Endothelial cell of hepatic sinusoid (primary cell): ENCODE measurements at regions not wholly inside any gene's neighbourhood (a gene's known extent, or its start where the extent isn't known, plus 50 kb on each side); places are given as distances from the start of the nearest gene placed in this dataset.
"Not testable (repeated sequence)": the region's sequence is repeated elsewhere in the genome, so short reads cannot be mapped to it uniquely, and the experiment has no call there.

Experiments used
- in situ Hi-C: cut with HindIII; loops from 2 replicates; pipeline ENCODE4 v1.10.0; 2017; ENCODE audit warnings: low sequenced_read_pairs

DNA sequence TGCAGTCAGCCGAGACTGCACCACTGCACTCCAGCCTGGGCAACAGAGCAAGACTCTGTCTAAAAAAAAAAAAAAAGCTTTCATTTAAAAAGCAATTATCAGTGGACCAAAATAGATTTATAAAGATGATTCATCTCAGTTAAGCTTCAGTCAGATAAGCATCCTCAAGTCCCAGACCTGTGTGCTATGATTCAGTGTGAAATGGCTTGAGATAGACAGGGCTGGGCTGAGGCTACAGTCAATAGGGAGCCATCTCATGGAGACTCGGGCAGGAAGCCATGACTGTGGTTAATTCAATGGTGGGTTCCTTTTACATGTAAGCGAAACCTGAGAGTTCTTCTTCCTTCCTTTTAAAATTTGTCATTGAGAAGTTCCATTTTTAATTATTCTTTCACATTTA is 276.0 kb downstream of the TFAP2A start:
- in situ Hi-C loops: no loop called here

DNA sequence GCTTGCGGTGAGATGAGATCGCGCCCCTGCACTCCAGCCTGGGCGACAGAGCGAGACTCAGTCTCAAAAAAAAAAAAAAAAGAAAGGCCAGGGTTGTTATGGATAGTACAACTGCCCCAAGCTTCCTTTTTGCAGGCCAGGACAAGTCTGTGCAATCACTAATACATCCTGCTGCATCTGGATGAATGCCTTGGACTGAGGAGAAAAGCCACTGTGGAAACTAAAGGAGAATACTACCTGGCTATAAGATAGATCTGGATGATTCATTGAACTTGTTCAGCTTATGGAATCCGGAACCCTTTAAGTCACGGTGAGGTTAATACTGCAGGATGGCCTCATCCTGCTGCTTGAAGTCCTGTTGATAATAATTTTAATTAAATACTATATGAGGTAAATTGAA is 278.2 kb downstream of the TFAP2A start:
- in situ Hi-C loops: no loop called here

DNA sequence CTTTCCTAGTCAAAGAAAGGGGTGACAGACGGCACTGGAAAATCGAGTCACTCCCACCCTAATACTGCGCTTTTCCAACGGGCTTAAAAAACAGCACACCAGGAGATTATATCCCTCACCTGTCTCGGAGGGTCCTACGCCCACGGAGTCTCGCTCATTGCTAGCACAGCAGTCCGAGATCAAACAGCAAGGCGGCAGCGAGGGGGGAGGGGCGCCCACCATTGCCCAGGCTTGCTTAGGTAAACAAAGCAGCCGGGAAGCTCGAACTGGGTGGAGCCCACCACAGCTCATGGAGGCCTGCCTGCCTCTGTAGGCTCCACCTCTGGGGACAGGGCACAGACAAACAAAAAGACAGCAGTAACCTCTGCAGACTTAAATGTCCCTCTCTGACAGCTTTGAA is 280.7 kb downstream of the TFAP2A start:
- in situ Hi-C loops: not testable (repeated sequence)

DNA sequence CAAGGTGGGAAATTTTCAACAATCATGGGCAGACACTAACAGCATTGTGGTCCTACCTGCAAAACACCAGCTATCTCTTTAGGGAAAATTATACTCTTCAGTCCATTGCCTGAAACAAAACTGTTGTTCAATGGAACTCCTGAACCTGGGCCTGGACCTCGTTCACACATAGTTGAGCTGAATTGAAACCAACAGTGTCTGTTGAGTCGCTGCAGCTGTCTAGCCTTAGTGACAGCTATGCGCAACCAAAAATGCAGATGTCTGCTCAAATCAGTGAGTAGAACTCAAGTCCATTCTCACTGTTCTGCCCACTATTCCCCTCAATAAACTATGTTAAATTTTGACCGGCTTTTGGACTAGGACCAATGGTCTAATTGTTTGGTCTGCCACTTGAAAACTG is 286.2 kb downstream of the TFAP2A start:
- in situ Hi-C loops: no loop called here

DNA sequence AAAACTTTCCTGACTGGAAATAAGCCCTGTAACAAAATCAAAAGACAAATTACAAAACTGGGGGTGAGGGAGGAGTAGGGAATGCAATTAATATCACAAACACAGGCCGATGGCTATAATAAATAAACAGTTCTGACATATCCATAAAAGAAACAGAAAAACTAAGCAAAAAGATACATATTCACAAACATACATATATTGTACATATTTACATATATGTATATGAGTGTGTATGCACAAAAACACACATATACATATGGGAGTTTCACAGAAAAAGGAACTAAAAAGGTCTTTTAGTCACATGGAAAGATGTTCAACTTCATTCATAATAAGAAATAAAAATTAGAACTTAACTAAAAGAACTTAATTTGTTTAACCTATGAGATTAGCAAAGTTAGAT is 292.7 kb downstream of the TFAP2A start:
- in situ Hi-C loops: loop anchor here (5.0 kb wide), 1 partner anchor 85 kb away; no protein-coding TSS in a partner anchor

DNA sequence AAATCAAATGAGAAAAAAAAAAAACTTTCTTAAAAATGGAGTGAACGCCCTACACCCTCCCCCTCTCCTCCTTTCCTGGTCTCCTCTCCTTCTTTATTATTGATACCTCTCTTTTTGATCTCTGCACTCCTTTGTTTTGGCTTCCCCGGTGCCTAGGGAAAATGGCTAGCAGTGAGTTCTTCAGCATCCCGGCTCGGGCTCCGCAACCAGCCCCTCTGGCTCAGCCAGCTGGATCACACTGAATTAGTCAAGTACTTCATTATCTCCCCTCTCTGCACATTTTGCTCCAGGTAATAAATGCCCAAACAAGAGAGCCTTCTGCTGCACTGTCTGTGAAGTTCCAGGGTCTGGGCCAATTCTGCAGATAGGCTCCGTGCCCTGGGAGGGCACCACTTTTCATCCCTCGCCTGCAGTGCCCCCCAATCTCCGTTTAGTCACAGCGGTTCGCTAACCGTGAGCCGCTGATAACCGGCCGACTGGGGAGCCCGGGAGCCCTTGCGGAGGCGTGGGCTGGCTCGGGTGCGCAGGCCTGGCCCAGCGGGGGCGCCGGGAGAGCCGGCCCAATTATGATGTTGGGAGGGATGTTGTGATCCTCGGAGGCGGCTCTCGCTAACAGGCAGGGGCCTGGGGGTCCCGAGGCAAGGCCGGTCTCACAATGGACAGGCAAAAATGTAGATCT is 301.9 kb downstream of the TFAP2A start:
- in situ Hi-C loops: loop anchor here (5.0 kb wide), 2 partner anchors 36 to 96 kb away; no protein-coding TSS in a partner anchor

DNA sequence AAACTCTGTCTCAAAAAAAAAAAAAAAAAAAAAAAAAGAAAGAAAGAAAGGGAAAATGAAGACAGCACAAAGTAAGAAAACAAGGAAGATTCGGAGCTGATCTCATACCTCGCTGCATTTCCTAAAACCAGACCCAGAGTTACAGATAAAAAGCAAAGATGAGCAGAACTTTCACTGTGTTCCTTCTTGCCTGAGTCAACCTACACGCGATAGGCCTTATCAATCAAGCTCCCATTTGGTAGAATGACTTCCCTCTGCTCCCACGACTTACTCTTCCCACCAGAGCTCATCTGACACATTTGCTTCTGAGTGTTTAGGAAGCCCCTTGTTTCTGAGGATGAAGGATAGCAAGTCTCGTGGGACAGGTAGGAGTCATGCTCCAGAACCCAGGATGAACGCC is 302.9 kb downstream of the TFAP2A start:
- in situ Hi-C loops: loop anchor here (5.0 kb wide), 2 partner anchors 35 to 95 kb away; no protein-coding TSS in a partner anchor

DNA sequence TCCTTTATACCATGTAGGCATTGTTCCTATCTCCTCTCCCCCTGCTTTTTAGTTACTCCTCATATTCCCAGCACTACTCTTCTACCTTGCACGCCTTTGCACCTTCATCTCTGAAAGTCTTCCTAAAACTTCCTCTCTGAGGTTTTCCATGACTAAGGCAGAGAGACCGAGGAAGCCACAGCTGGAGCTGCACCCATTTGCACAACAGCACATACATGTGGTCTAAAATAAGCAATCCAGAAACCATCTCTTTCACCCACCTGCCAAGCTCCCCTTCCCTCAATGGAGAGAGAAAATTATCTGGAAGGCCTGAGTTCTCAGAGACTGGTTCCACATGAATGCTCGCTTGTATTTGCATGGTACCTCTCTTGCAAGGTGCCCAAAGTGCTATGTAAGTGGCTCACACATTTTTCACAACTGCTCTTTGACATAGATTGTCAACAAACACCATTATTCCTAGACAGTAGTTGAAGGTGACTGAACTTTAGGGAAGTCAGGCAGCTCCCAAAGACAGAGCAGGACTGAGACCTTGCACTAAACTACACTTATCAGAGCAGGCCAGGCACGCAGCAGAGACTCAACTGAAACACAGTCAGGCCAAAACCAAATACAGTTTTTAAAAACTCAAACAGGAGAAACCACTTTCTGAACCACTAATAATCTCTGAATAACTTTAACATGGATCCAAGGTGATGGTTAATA is 313.2 kb downstream of the TFAP2A start:
- in situ Hi-C loops: no loop called here

DNA sequence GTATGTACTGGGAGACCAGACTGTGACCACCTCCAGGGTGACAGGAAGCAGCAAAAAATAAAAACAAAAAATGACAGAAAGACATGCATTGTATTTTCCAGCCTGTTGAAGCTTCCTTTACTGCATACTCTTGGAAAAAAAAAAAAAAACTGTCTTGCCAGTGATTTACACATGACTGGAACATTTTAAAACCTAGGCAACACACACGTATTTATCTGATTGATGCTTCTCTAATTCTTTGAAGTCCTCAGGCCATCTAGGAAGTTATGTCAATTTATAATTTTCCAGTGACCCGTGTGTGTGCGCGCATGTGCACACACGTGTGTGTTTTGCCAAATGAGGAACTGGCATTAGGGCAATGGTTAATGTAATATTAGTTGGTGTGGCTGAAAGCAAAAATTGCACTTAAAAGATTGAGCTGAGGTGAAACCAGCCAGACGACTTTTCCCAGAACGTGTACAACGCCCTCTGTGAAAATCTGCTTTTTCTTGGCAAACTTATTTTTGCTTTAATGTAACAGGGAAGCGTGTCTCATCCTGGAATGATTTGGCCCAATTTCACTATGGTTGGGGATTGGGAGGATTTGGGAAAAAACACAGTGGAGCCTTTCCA is 315.2 kb downstream of the TFAP2A start:
- in situ Hi-C loops: no loop called here

DNA sequence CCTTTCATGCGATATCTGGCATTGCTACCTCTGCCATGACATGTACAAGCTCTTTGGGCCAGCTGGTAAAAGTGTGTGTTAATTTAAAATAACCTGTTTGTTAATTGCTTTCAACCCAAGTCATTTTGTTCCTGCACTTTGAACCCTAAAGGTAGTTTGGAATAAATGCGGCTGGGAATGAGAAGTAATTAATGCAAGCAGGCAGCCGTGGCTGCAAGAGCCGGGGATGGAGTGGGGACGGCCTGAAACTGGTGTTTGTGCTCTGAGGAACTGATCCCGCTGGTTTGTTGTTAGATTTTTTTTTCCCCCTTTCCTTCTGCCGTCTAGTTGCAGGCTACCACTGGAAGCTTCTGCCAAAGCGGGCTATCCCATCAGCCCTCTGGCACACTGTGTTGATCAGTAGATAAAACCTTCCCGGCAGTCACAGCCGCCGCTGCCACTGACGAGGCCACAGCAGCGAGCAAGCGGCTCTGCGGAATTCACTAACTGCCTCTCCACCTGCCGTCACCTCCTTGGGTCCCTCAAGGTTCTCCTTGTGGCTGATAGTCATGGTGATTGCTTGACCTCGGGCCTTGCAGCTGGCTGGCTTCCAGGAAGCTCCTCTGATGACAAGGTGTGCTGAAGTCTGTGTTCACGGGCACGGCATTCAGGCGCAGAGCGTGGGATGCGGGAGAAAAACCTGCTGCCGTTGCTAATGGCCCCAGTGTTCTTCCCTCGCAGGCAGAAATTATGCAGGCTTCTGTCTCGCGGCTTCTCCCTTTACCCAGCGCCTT is 315.9 kb downstream of the TFAP2A start:
- in situ Hi-C loops: no loop called here

DNA sequence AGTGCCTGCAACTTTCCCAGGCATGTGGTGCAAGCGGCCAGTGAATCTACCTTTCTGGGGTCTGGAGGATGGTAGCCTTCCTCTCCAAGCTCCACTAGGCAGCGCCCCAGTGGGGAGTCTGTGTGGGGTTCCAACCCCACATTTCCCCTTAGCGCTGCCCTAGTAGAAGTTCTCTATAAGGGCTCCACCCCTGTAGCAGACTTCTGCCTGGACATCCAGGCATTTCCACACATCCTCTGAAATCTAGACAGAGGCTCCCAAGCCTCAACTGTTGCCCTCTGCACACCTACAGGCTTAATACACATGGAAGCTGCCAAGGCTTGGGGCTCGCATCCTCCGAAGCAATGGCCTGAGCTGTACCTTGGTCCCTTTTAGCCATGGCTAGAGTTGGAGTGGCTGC is 321.6 kb downstream of the TFAP2A start:
- in situ Hi-C loops: no loop called here

DNA sequence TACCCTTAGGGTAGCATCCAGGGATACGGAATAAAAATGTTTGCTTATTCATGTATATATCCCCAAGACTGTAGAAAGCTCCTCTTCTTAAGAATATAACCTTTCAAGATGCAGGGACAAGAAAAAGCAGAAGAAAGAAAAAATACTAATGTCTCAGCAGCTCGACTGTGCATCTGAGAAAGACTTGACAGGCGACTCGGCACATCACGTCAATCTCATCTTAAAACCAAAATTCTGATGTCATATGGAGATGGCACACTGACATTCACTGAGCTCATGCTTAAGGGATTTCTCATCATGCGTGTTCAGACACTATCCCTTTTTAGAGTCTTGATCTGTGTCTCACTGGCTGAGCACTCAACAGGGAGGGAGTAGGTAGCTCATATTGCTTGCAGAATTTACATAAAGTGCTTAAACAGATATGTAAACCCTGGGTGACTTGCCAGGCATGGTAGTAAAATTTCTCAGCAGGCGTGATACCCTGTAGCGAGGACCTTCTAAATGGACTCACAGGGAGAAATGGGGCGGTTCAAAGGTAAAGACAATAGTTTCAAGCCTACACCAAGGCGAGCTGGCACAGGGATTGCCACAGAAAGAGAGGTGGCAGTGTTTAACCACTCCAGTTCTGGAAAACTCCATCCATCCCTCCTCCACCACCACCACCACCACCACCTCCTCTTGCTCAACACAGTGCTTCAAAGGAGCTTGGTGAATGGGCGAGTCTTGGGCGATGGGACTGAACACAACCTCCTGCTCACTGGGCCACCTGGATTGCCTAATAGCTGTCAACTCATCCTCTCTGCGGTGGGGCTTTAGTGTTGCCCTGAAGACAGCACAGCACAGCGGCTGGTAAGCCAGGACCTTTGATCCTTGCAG is 330.5 kb downstream of the TFAP2A start:
- in situ Hi-C loops: no loop called here

DNA sequence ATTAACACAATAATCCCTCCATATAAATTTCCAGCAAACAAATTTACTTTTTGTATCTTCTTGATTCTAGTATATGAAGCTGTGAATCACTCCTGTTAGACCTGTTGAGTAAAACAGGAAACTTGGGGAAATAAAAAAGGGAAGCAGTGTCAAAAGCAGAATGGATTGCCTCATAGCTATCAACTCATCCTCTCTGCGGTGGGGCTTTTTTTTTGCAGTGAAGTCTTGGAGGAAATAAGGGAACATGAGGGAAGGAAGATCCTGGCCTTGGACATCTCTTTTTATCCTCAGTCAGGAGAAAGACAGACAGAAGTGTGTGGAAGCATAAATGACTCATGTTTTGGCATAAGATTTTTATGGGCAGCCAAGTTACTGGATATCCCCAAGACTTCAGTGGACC is 332.5 kb downstream of the TFAP2A start:
- in situ Hi-C loops: no loop called here

DNA sequence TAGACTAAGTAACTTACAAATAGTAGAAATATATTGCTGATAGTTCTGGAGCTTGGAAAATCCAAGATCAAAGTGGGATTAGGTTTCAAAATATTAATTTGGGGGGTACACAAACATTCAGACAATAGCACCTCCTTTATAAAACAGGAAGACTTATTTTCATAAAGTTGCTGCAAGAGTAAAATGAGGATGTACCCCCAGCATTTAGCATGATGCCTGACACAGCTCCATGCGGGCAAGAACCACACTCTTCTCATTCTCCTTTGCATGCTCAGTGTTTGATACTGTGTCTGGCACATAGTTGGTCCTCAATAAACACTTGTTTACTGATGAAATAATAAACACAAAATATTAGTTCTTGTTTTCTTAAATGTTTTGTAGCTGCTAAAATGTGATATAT is 332.9 kb downstream of the TFAP2A start:
- in situ Hi-C loops: no loop called here

DNA sequence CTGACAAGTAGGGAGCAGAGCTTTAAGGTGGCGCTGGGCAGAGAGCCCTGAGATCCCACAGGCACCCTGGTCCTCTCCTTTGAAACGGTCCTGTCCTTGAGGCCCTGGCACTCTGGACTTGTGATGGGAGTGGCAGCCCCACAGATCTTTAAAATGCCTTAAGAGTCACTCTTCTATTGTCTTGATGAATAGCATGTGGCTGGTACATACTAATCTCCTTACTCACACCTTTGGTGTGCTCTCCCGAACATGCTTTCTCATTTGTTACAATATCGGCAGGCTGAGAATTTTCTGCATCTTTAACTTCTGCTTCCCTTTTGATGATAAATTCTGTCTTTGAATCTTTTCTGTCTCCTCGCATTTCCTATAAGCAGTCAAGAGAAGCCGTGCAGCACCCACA is 333.8 kb downstream of the TFAP2A start:
- in situ Hi-C loops: no loop called here

DNA sequence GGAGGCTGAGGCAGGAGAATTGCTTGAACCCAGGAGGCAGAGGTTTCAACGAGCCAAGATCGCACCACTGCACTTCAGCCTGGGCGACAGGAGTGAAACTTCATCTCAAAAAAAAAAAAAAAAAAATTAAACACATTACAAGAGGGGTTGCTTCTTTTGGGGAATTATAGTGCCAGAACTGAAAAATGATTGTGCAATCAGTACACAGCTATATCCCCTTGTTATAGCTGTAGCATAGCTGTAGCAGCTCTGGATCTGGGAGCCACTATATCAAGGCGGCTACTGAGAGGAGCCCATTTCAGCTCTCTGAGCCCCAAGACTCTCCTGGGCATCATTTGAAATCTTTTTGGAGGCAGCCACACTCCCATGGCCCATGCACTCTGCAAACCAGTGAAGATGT is 334.3 kb downstream of the TFAP2A start:
- in situ Hi-C loops: no loop called here

DNA sequence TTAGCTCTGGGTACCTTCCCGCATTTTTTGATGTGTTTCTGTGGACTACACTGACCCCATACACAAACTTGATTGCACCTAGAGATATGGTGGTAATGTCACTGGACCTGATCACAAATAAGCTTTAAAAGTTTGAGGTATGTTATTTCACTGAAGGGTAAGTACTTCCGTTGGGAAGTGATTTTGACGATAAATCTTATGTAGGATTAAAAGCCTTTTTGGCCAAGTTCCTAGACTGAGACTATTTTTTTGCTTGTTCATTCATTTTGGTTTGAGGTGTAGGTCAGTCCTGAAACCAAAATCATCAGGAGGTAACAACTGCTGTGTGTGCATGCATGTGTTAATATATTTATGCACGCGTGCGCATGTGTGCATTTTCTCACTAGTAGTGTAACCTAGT is 336.3 kb downstream of the TFAP2A start:
- in situ Hi-C loops: loop anchor here (5.0 kb wide), 1 partner anchor 34 kb away; no protein-coding TSS in a partner anchor

DNA sequence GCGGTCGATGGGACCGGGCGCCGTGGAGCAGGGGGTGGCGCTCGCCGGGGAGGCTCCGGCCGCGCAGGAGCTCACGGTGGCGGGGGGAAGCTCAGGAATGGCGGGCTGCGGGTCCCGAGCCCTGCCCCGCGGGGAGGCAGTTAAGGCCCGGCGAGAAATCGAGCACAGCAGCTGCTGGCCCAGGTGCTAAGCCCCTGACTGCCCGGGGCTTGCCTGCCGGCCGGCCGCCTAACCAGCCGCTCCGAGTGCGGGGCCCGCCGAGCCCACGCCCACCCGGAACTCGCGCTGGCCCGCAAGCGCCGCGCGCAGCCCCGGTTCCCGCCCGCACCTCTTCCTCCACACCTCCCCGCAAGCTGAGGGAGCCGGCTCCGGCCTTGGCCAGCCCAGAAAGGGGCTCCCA is 340.1 kb downstream of the TFAP2A start:
- in situ Hi-C loops: loop anchor here (5.0 kb wide), 1 partner anchor 38 kb away; no protein-coding TSS in a partner anchor

DNA sequence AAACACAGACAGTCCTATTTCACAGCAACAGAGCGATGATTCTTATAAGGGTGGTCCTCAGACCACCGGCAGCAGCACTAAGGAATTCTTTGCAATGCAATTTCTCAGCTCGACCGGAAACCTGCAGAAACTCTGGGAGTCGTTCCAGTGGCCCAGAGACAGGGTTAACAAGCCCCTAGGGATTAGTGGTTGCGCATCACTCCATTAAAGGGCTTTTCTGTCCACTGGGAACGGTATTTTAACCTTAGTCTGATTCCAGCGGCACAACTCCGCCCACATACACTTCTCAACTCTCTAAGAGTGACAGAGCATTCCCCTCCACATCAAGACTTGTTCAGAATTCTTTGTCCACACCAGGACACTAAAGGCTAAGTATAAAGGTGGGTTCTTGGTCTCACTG is 341.5 kb downstream of the TFAP2A start:
- in situ Hi-C loops: no loop called here

DNA sequence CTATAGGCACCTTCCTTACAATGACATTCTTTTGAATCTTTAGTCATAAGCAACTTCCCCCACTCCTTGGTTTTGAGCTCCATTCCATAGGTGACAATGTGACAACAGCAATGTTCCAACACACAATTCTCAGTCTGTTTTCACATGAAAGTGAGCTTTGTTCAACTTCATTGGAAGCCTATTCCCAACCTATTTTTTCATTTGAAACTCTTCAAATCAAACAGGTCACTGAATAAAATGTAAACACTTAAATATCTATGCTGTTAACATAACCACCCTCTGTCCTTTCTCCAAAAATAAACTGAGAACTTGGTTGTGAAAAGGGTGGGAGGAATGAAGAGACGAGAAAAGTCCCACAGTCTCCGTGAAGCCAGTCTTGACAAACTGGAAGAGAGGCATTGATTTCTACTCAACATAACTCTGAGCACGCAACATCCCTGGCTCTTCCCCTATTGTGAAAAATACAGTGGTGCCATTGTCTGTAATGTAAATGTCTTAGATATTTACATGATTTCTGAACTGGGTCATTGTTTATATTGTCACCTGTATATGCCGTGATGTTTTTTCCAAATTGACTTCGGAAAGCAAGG is 343.1 kb downstream of the TFAP2A start:
- in situ Hi-C loops: no loop called here
